ENCODE measurements at regions not wholly inside any gene's neighbourhood (a gene's known extent, or its start where the extent isn't known, plus 50 kb on each side); places are given as distances from the start of the nearest gene placed in this dataset.

- Histone ChIP-seq H3K9ac (ENCODE audit: low read length) (no peak overlapping the region), H3K9me2 (replicated peaks; ENCODE audit: insufficient read depth, low read length) (no peaks in the 10 kb centered on the region), H3K27me3 (replicated peaks; ENCODE audit: insufficient read depth, low read length) (no peaks in the 10 kb centered on the region), H3K4me2 (ENCODE audit: low read depth, low read length) (no peak overlapping the region), H3K4me3 (ENCODE audit: low read length) (no peak overlapping the region), H3K4me1 (ENCODE audit: low read length) (0 out of 2 replicates have a peak, but pooled peaks cover 6% of the 10 kb centered on the region), H4K20me1 (ENCODE audit: insufficient read depth, low read length) (no peaks in the 10 kb centered on the region), H3K27ac (ENCODE audit: low read length) (no peak overlapping the region), H3K9me3 (replicated peaks; ENCODE audit: insufficient read depth, low read length) (no peaks in the 10 kb centered on the region), H3K79me2 (ENCODE audit: low read length) (no peaks in the 10 kb centered on the region), H3F3A (ENCODE audit: insufficient read depth, low read length) (no peaks in the 10 kb centered on the region), H2AFZ (ENCODE audit: low read length) (no peak overlapping the region), H3K36me3 (replicated peaks; ENCODE audit: insufficient read depth, low read length) (no peaks in the 10 kb centered on the region)
- TF ChIP-seq EZH2 (optimal IDR thresholded peaks at IDR 0.05; ENCODE audit: low read depth, low read length): no peak
- TF ChIP-seq, protein P1, sequence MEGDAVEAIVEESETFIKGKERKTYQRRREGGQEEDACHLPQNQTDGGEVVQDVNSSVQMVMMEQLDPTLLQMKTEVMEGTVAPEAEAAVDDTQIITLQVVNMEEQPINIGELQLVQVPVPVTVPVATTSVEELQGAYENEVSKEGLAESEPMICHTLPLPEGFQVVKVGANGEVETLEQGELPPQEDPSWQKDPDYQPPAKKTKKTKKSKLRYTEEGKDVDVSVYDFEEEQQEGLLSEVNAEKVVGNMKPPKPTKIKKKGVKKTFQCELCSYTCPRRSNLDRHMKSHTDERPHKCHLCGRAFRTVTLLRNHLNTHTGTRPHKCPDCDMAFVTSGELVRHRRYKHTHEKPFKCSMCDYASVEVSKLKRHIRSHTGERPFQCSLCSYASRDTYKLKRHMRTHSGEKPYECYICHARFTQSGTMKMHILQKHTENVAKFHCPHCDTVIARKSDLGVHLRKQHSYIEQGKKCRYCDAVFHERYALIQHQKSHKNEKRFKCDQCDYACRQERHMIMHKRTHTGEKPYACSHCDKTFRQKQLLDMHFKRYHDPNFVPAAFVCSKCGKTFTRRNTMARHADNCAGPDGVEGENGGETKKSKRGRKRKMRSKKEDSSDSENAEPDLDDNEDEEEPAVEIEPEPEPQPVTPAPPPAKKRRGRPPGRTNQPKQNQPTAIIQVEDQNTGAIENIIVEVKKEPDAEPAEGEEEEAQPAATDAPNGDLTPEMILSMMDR (IDR thresholded peaks at IDR 0.05; ENCODE audit: low read length): no peak
- no peak for TF ChIP-seq EZH2phosphoT487 (IDR thresholded peaks at IDR 0.05; ENCODE audit: low read length)
- peak; percentile 46 for DNase-seq
Observed at GRCh38 chr5:3701694-3702093, 106.1 kb downstream of the IRX1 start.

- Histone ChIP-seq H3K4me3 (ENCODE audit: low read length) (no peak overlapping the region), H3K27me3 (replicated peaks; ENCODE audit: insufficient read depth, low read length) (no peaks in the 10 kb centered on the region), H3K36me3 (replicated peaks; ENCODE audit: insufficient read depth, low read length) (no peaks in the 10 kb centered on the region), H3K9ac (ENCODE audit: low read length) (no peak overlapping the region), H4K20me1 (ENCODE audit: insufficient read depth, low read length) (no peaks in the 10 kb centered on the region), H2AFZ (ENCODE audit: low read length) (no peak overlapping the region), H3K9me2 (replicated peaks; ENCODE audit: insufficient read depth, low read length) (no peaks in the 10 kb centered on the region), H3F3A (ENCODE audit: insufficient read depth, low read length) (peaks cover 9% of the 10 kb centered on the region; the same call in 1 of the 2 replicates), H3K27ac (ENCODE audit: low read length) (no peak overlapping the region), H3K79me2 (ENCODE audit: low read length) (no peaks in the 10 kb centered on the region), H3K4me2 (ENCODE audit: low read depth, low read length) (no peak overlapping the region), H3K4me1 (ENCODE audit: low read length) (0 out of 2 replicates have a peak, but pooled peaks cover 10% of the 10 kb centered on the region), H3K9me3 (replicated peaks; ENCODE audit: insufficient read depth, low read length) (no peaks in the 10 kb centered on the region)
- no peak for DNase-seq
- TF ChIP-seq, protein P1 (IDR thresholded peaks at IDR 0.05; ENCODE audit: low read length): no peak
- TF ChIP-seq EZH2phosphoT487 (IDR thresholded peaks at IDR 0.05; ENCODE audit: low read length) (no peak), EZH2 (optimal IDR thresholded peaks at IDR 0.05; ENCODE audit: low read depth, low read length) (no peak)
Observed at GRCh38 chr5:3704661-3705060, 109.0 kb downstream of the IRX1 start.

DNA sequence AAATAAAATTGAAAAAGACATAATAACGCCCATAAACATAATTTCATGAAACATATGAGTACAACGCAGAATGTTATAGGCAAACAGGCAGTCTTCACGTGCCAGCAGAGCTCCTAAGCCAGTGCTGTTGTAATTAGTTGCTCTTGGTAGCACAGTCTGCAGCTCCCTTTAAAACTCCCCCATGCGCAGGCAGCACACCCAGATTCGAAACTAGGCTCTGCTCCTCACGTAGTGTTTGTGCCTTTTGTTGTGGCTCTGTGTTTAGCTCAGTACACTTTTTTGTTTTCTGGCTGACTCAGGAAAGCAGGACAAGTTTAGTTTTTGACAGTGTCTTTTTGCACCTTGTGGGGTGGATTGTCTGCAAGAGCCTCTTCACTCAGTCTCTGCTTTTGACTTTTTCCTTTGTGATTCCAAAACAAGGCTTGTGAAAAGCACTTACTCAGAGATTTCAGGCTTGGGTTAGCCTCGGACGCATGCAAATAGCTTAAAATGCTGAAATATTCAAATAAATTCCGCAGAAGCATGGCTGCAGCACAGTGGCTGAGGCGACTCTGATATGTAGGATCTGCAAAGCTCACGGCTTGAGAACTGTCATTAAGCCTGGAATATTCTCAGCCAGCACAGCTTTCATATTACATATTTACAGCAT lies 113.6 kb downstream of the IRX1 start:
- H3K27me3 ChIP-seq (replicated peaks; ENCODE audit: insufficient read depth, low read length): no peaks in the 10 kb centered on the region
- no peaks in the 10 kb centered on the region for H4K20me1 ChIP-seq (ENCODE audit: insufficient read depth, low read length)
- peak overlapping the region; percentile 52 for H2AFZ ChIP-seq (ENCODE audit: low read length)
- H3K4me3 ChIP-seq (ENCODE audit: low read length): peak overlapping the region; percentile 40; the same call in 1 of the 2 replicates
- no peaks in the 10 kb centered on the region for H3K36me3 ChIP-seq (replicated peaks; ENCODE audit: insufficient read depth, low read length)
- H3K27ac ChIP-seq (ENCODE audit: low read length): peak overlapping the region; percentile 71; the same call in 1 of the 2 replicates
- H3K9ac ChIP-seq (ENCODE audit: low read length): peak overlapping the region; percentile 35; the same call in 1 of the 2 replicates
- 0 out of 2 replicates have a peak, but pooled peaks cover 6% of the 10 kb centered on the region for H3K4me1 ChIP-seq (ENCODE audit: low read length)
- H3K79me2 ChIP-seq (ENCODE audit: low read length): no peaks in the 10 kb centered on the region
- peaks cover 10% of the 10 kb centered on the region; the same call in 1 of the 2 replicates for H3F3A ChIP-seq (ENCODE audit: insufficient read depth, low read length)
- H3K9me3 ChIP-seq (replicated peaks; ENCODE audit: insufficient read depth, low read length): no peaks in the 10 kb centered on the region
- peak; percentile 84 for DNase-seq
- peak overlapping the region; percentile 59 for H3K4me2 ChIP-seq (ENCODE audit: low read depth, low read length)
- H3K9me2 ChIP-seq (replicated peaks; ENCODE audit: insufficient read depth, low read length): no peaks in the 10 kb centered on the region
- no peak for TF ChIP-seq EZH2phosphoT487 (IDR thresholded peaks at IDR 0.05; ENCODE audit: low read length)
- TF ChIP-seq, protein P1 (IDR thresholded peaks at IDR 0.05; ENCODE audit: low read length): no peak

All from MM.1S (cell line).